Vagina (tissue), 2 donors: ENCODE measurements at regions not wholly inside any gene's neighbourhood (a gene's known extent, or its start where the extent isn't known, plus 50 kb on each side); places are given as distances from the start of the nearest gene placed in this dataset.

ENCODE experiments used
- POLR2A ChIP-seq, 2 donors: fragments of 450-650 bp; IDR thresholded peaks; one replicate each; pipeline ENCODE4 v1.6.1; 2017; ENCODE audit warnings: antibody characterized with exemption in 2 of 2, mild to moderate bottlenecking in 2 of 2, moderate library complexity in 2 of 2
- POLR2AphosphoS5 ChIP-seq, 2 donors: sonication (generic); formaldehyde crosslinking; IDR thresholded peaks; one replicate each; pipeline ENCODE4 v1.9.0; 2017; ENCODE audit warnings: antibody characterized with exemption in 2 of 2, mild to moderate bottlenecking in 2 of 2, low read depth in 1 of 2; ENCODE audit not compliant: insufficient read depth in 1 of 2
- TF ChIP-seq, protein P1 (sequence below), 3 experiments: fragments of 450-650 bp in 2 of 3; fragments of 200-600 bp in 1 of 3; sonication (generic) in 1 of 3; IDR thresholded peaks; one replicate each; pipeline ENCODE4 v1.5.1; 2017 to 2019; ENCODE audit warnings: antibody characterized with exemption in 3 of 3, mild to moderate bottlenecking in 2 of 3, moderate library complexity in 2 of 3

DNA sequence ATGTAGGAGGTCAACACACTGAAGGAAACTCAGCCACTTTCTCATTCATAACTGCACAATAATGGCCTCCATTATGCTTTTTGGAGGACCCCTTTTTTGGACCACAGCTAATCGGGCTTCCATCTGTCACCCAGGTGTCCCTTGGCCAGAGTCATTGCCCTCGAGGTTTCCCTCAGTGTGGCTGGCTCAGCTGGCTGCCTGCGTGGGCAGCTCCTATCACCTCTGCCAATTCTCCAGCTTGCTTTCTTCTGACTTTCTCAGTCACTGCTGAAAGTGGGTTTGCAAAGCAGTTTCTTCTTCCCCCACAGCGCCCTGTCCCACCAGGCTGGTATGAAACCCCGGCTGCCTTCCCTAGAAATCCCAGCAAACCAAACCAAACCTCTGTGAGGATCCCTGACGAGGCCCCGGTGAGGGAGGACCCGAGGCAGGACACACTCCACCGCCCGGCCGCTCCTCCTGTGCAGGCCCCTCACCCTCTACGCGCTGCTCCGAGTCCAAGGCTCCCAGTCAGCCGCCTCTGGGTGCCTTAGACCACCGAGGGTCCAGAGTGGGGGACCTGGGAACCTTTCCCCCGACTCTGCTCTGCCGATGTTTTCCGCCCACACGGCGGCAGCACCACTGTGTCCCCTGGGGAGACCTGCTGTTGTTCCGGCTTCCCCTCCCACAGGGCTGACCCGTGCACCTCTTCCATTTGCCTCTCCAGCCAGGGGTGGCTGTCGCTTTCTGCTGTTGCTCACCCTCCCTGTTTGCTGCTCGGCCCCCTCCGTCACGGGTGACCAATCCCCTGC is 109.5 kb downstream of the TENT4A start:
- TF ChIP-seq POLR2A (IDR thresholded peaks at IDR 0.05) = no peak
- TF ChIP-seq, protein P1, sequence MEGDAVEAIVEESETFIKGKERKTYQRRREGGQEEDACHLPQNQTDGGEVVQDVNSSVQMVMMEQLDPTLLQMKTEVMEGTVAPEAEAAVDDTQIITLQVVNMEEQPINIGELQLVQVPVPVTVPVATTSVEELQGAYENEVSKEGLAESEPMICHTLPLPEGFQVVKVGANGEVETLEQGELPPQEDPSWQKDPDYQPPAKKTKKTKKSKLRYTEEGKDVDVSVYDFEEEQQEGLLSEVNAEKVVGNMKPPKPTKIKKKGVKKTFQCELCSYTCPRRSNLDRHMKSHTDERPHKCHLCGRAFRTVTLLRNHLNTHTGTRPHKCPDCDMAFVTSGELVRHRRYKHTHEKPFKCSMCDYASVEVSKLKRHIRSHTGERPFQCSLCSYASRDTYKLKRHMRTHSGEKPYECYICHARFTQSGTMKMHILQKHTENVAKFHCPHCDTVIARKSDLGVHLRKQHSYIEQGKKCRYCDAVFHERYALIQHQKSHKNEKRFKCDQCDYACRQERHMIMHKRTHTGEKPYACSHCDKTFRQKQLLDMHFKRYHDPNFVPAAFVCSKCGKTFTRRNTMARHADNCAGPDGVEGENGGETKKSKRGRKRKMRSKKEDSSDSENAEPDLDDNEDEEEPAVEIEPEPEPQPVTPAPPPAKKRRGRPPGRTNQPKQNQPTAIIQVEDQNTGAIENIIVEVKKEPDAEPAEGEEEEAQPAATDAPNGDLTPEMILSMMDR (IDR thresholded peaks at IDR 0.05) = no peak
- no peak for TF ChIP-seq POLR2AphosphoS5 (IDR thresholded peaks at IDR 0.05; ENCODE audit: insufficient read depth in 1 of 2, low read depth in 1 of 2)
